OCI-LY3 (cell line): ENCODE measurements at regions not wholly inside any gene's neighbourhood (a gene's known extent, or its start where the extent isn't known, plus 50 kb on each side); places are given as distances from the start of the nearest gene placed in this dataset.

ENCODE experiments used
- EZH2phosphoT487 ChIP-seq: fragments of 200-600 bp; shearing (Covaris generic); IDR thresholded peaks from 2 replicates; pipeline ENCODE4 v1.6.1; 2018; ENCODE audit warnings: antibody characterized with exemption, mixed run types, low read depth
- TF ChIP-seq, protein P1 (sequence below): fragments of 200-600, 300-600 bp; sonication (generic); IDR thresholded peaks from 2 replicates; pipeline ENCODE4 v1.5.1; 2014; ENCODE audit warnings: antibody characterized with exemption, low read length, low read depth

GRCh38 chr5:155661859-155662258 lies 648.3 kb downstream of the KIF4B start:
- TF ChIP-seq, protein P1, sequence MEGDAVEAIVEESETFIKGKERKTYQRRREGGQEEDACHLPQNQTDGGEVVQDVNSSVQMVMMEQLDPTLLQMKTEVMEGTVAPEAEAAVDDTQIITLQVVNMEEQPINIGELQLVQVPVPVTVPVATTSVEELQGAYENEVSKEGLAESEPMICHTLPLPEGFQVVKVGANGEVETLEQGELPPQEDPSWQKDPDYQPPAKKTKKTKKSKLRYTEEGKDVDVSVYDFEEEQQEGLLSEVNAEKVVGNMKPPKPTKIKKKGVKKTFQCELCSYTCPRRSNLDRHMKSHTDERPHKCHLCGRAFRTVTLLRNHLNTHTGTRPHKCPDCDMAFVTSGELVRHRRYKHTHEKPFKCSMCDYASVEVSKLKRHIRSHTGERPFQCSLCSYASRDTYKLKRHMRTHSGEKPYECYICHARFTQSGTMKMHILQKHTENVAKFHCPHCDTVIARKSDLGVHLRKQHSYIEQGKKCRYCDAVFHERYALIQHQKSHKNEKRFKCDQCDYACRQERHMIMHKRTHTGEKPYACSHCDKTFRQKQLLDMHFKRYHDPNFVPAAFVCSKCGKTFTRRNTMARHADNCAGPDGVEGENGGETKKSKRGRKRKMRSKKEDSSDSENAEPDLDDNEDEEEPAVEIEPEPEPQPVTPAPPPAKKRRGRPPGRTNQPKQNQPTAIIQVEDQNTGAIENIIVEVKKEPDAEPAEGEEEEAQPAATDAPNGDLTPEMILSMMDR: no peak
- no peak for TF ChIP-seq EZH2phosphoT487
